B cell (primary cell): ENCODE measurements at regions not wholly inside any gene's neighbourhood (a gene's known extent, or its start where the extent isn't known, plus 50 kb on each side); places are given as distances from the start of the nearest gene placed in this dataset.

Experiments
- ATAC-seq: fragments of 200-7000 bp; cut with Tn5 transposase; one replicate; pipeline ENCODE4 v1.10.0; 2021; ENCODE audit warnings: low read depth, mild to moderate bottlenecking, moderate number of reproducible peaks, moderate library complexity
- CTCF ChIA-PET: fragments of 350-600 bp; sonication (Branson Sonifier 250); formaldehyde crosslinking; loops from one replicate; lab custom pipeline; 2021; ENCODE audit warnings: antibody characterized with exemption, inconsistent platforms; lab: Charles Lee
- POLR2A ChIA-PET: fragments of 350-600 bp; sonication (Branson Sonifier 250); formaldehyde crosslinking; loops from one replicate; lab custom pipeline; 2021; ENCODE audit warnings: antibody characterized with exemption; lab: Charles Lee
- DNase-seq: peaks from one replicate; pipeline ENCODE4 v3.0.0; 2013
- H2AFZ ChIP-seq: 2 replicates; pipeline ENCODE4 v1.6.1; 2012; ENCODE audit warnings: mild to moderate bottlenecking, low read depth, low read length; ENCODE audit not compliant: insufficient read depth, poor library complexity, severe bottlenecking
- H3K27ac ChIP-seq, 2 donors: 1 replicate in 1 of 2; 2 replicates in 1 of 2; pipeline ENCODE4 v1.5.1; 2012 to 2013; ENCODE audit warnings: low read length in 2 of 2, mild to moderate bottlenecking in 2 of 2, moderate library complexity in 1 of 2
- H3K27me3 ChIP-seq, 4 experiments: fragments of 200-600 bp in 1 of 4; sonication (generic) in 1 of 4; replicated peaks in 1 of 4; 1 replicate in 2 of 4; 2 replicates in 2 of 4; pipeline versions ENCODE4 v1.6.1 to v1.7.0; 2013 to 2016; ENCODE audit warnings: low read length in 3 of 4, mild to moderate bottlenecking in 2 of 4, mixed read lengths in 1 of 4, moderate library complexity in 1 of 4; ENCODE audit not compliant: insufficient read depth in 4 of 4, control insufficient read depth in 3 of 4; ENCODE audit errors: control extremely low read depth in 1 of 4
- H3K36me3 ChIP-seq, 2 experiments: replicated peaks in 1 of 2; 1 replicate in 1 of 2; 2 replicates in 1 of 2; pipeline versions ENCODE4 v1.6.1 to v1.7.1; 2013; ENCODE audit warnings: low read length in 1 of 2; ENCODE audit not compliant: insufficient read depth in 2 of 2, control insufficient read depth in 1 of 2; ENCODE audit errors: control extremely low read depth in 1 of 2, extremely low read depth in 1 of 2
- H3K4me1 ChIP-seq, 2 donors: fragments of 200-600 bp in 1 of 2; sonication (generic) in 1 of 2; 1 replicate in 1 of 2; 2 replicates in 1 of 2; pipeline versions ENCODE4 v1.5.1 to v1.6.1; 2013 to 2017; ENCODE audit warnings: low read length in 2 of 2; ENCODE audit not compliant: control insufficient read depth in 2 of 2, insufficient read depth in 2 of 2
- H3K4me2 ChIP-seq: replicated peaks from 2 replicates; pipeline ENCODE3; 2012; ENCODE audit warnings: mild to moderate bottlenecking, low read depth, low read length; ENCODE audit not compliant: poor library complexity, severe bottlenecking
- H3K4me3 ChIP-seq, 5 experiments: fragments of 200-600 bp in 1 of 5; sonication (generic) in 1 of 5; 1 replicate in 3 of 5; 2 replicates in 2 of 5; pipeline versions ENCODE4 v1.5.1 to v1.7.0; 2011 to 2016; ENCODE audit warnings: low read length in 4 of 5, mild to moderate bottlenecking in 4 of 5, low read depth in 2 of 5, control low read depth in 1 of 5, moderate library complexity in 1 of 5; ENCODE audit not compliant: insufficient read depth in 1 of 5; ENCODE audit errors: control extremely low read depth in 1 of 5, extremely low read depth in 1 of 5
- H3K79me2 ChIP-seq: fragments of 200-600 bp; sonication (generic); one replicate; pipeline ENCODE4 v1.6.0; 2016; ENCODE audit warnings: low read length; ENCODE audit not compliant: control insufficient read depth, insufficient read depth
- H3K9ac ChIP-seq: fragments of 200-600 bp; sonication (generic); 2 replicates; pipeline ENCODE4 v1.6.1; 2017; ENCODE audit warnings: mild to moderate bottlenecking, low read length, moderate library complexity
- H3K9me3 ChIP-seq, 3 donors: one replicate each; pipeline versions ENCODE4 v1.6.1 to v1.7.1; 2013; ENCODE audit warnings: low read length in 2 of 3; ENCODE audit not compliant: control insufficient read depth in 2 of 3, insufficient read depth in 1 of 3; ENCODE audit errors: control extremely low read depth in 1 of 3
- H4K20me1 ChIP-seq: 2 replicates; pipeline ENCODE4 v1.6.0; 2012; ENCODE audit warnings: mild to moderate bottlenecking, low read length; ENCODE audit not compliant: insufficient read depth, control insufficient read depth, poor library complexity, severe bottlenecking
- H3K27ac Mint-ChIP-seq: one replicate; pipeline ENCODE4 v1.8.0; 2021; ENCODE audit warnings: mixed read lengths
- H3K27me3 Mint-ChIP-seq: one replicate; pipeline ENCODE4 v1.8.0; 2021; ENCODE audit warnings: mixed read lengths
- H3K4me1 Mint-ChIP-seq: one replicate; pipeline ENCODE4 v1.8.0; 2021; ENCODE audit warnings: mixed read lengths
- H3K4me3 Mint-ChIP-seq: one replicate; pipeline ENCODE4 v1.8.0; 2021; ENCODE audit warnings: mixed read lengths
- H3K9me3 Mint-ChIP-seq: one replicate; pipeline ENCODE4 v1.8.0; 2022; ENCODE audit warnings: mixed read lengths; ENCODE audit not compliant: insufficient read depth
- EZH2 ChIP-seq: IDR thresholded peaks from 2 replicates; pipeline ENCODE4 v1.6.1; 2012; ENCODE audit warnings: borderline replicate concordance, low read depth, mild to moderate bottlenecking, moderate library complexity, low read length; ENCODE audit not compliant: insufficient read depth, poor library complexity, severe bottlenecking
- WGBS: methylation state at CpG from one replicate; pipeline ENCODE4 v1.1.5; 2013; ENCODE audit warnings: missing lambda C conversion rate; ENCODE audit not compliant: insufficient coverage; 5-methylcytosine and 5-hydroxymethylcytosine counted together
- intact Hi-C: fragments of 100-400 bp; cut with micrococcal nuclease; formaldehyde crosslinking; loops from one replicate; pipeline ENCODE4 v1.10.0; 2022
- TF ChIP-seq, protein P1 (sequence below): fragments of 200-600 bp; IDR thresholded peaks from one replicate; pipeline ENCODE4 v1.8.0; 2022; ENCODE audit warnings: antibody characterized with exemption, mild to moderate bottlenecking

GRCh38 chr12:107530701-107531100 lies 154.9 kb upstream of the PWP1 start:
- no peak for DNase-seq
- intact Hi-C loops: no loop called here
- no peaks in the 10 kb centered on the region for H3K27me3 Mint-ChIP-seq
- H3K4me1 Mint-ChIP-seq: peaks cover 9% of the 10 kb centered on the region
- Histone ChIP-seq H3K27ac (no peak overlapping the region), H3K27me3 (no peaks in the 10 kb centered on the region), H3K79me2 (no peaks in the 10 kb centered on the region), H3K4me3 (no peak overlapping the region), H3K36me3 (no peaks in the 10 kb centered on the region), H4K20me1 (no peaks in the 10 kb centered on the region), H3K4me1 (peaks cover 3 to 7% of the 10 kb centered on the region in 2 donors), H3K9me3 (peaks cover 0 to 10% (median 2%) of the 10 kb centered on the region in 3 donors), H3K9ac (no peak overlapping the region), H2AFZ (no peak overlapping the region), H3K4me2 (no peak overlapping the region)
- no peak overlapping the region for H3K27ac Mint-ChIP-seq
- ChIA-PET CTCF (no interaction called here), POLR2A (no interaction called here)
- TF ChIP-seq, protein P1, sequence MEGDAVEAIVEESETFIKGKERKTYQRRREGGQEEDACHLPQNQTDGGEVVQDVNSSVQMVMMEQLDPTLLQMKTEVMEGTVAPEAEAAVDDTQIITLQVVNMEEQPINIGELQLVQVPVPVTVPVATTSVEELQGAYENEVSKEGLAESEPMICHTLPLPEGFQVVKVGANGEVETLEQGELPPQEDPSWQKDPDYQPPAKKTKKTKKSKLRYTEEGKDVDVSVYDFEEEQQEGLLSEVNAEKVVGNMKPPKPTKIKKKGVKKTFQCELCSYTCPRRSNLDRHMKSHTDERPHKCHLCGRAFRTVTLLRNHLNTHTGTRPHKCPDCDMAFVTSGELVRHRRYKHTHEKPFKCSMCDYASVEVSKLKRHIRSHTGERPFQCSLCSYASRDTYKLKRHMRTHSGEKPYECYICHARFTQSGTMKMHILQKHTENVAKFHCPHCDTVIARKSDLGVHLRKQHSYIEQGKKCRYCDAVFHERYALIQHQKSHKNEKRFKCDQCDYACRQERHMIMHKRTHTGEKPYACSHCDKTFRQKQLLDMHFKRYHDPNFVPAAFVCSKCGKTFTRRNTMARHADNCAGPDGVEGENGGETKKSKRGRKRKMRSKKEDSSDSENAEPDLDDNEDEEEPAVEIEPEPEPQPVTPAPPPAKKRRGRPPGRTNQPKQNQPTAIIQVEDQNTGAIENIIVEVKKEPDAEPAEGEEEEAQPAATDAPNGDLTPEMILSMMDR: no peak
- TF ChIP-seq EZH2: no peak
- H3K9me3 Mint-ChIP-seq: peaks cover 2% of the 10 kb centered on the region
- H3K4me3 Mint-ChIP-seq: no peak overlapping the region
- 100% methylated on average over 2 of the region's 2 CpGs for WGBS
- no peak for ATAC-seq

- intact Hi-C loops: no loop called here
- DNase-seq (no peak), ATAC-seq (no peak)
- Mint-ChIP-seq H3K9me3 (peaks cover 2% of the 10 kb centered on the region), H3K4me3 (no peak overlapping the region), H3K27ac (no peak overlapping the region), H3K4me1 (peaks cover 9% of the 10 kb centered on the region), H3K27me3 (no peaks in the 10 kb centered on the region)
- H3K79me2 ChIP-seq: no peaks in the 10 kb centered on the region
- no peak overlapping the region for H3K27ac ChIP-seq
- H3K36me3 ChIP-seq: no peaks in the 10 kb centered on the region
- TF ChIP-seq EZH2: no peak
- H2AFZ ChIP-seq: no peak overlapping the region
- H3K9ac ChIP-seq: peak overlapping the region; percentile 13
- no peaks in the 10 kb centered on the region for H4K20me1 ChIP-seq
- ChIA-PET CTCF (no interaction called here), POLR2A (no interaction called here)
- peaks cover 0 to 10% (median 2%) of the 10 kb centered on the region in 3 donors for H3K9me3 ChIP-seq
- H3K4me3 ChIP-seq: no peak overlapping the region
- no peaks in the 10 kb centered on the region for H3K27me3 ChIP-seq
- peak overlapping the region; percentile 13 for H3K4me2 ChIP-seq
- peaks cover 3 to 7% of the 10 kb centered on the region in 2 donors for H3K4me1 ChIP-seq
Measured at GRCh38 chr12:107533218-107533617, 152.4 kb upstream of the PWP1 start.
